GM13976 (cell line): ENCODE measurements at regions not wholly inside any gene's neighbourhood (a gene's known extent, or its start where the extent isn't known, plus 50 kb on each side); places are given as distances from the start of the nearest gene placed in this dataset.

ENCODE experiments used
- DNase-seq: peaks from one replicate; pipeline ENCODE4 v3.0.0; 2012; ENCODE audit warnings: low spot score
- CTCF ChIP-seq: IDR thresholded peaks from 2 replicates; pipeline ENCODE4 v1.5.1; 2012; ENCODE audit warnings: borderline replicate concordance, mild to moderate bottlenecking; ENCODE audit not compliant: insufficient read depth; ENCODE audit errors: extremely low read depth, missing control alignments, control extremely low read depth
- in situ Hi-C: fragments of 300-500 bp; cut with MboI; formaldehyde crosslinking; loops from one replicate; pipeline ENCODE4 v1.12.0; 2022; ENCODE audit warnings: low sequenced_read_pairs, mixed read lengths, inconsistent platforms; ENCODE audit not compliant: unreplicated experiment

GRCh38 chr19:29075149-29075548 lies 137.8 kb downstream of the UQCRFS1 start:
- DNase-seq: no peak
- in situ Hi-C loops: no loop called here
- TF ChIP-seq CTCF: no peak

- no peak for DNase-seq
- TF ChIP-seq CTCF: no peak
- in situ Hi-C loops: no loop called here
Observed at GRCh38 chr19:29074579-29074978, 138.4 kb downstream of the UQCRFS1 start.

- no peak for DNase-seq
- TF ChIP-seq CTCF: no peak
- in situ Hi-C loops: no loop called here
Observed at GRCh38 chr19:29067831-29068230, 145.1 kb downstream of the UQCRFS1 start.

- TF ChIP-seq CTCF: no peak
- DNase-seq: no peak
- in situ Hi-C loops: no loop called here
Observed at GRCh38 chr19:29062475-29063435, 150.2 kb downstream of the UQCRFS1 start.

GRCh38 chr19:29060813-29061364 lies 152.1 kb downstream of the UQCRFS1 start:
- DNase-seq: no peak
- no peak for TF ChIP-seq CTCF
- in situ Hi-C loops: no loop called here

GRCh38 chr19:29056535-29056934 lies 156.4 kb downstream of the UQCRFS1 start:
- in situ Hi-C loops: no loop called here
- DNase-seq: no peak
- TF ChIP-seq CTCF: no peak
